DOHH2 (cell line): ENCODE measurements at regions not wholly inside any gene's neighbourhood (a gene's known extent, or its start where the extent isn't known, plus 50 kb on each side); places are given as distances from the start of the nearest gene placed in this dataset.

Experiments used
- CTCF ChIP-seq: fragments of 200-600 bp; sonication (generic); IDR thresholded peaks from one replicate; pipeline ENCODE4 v1.5.1; 2014; ENCODE audit warnings: antibody characterized with exemption, mild to moderate bottlenecking, low read depth, low read length; ENCODE audit not compliant: poor library complexity, severe bottlenecking
- EZH2phosphoT487 ChIP-seq: fragments of 200-600 bp; sonication (generic); IDR thresholded peaks from 2 replicates; pipeline ENCODE4 v1.6.1; 2017; ENCODE audit warnings: borderline replicate concordance, mild to moderate bottlenecking, antibody characterized with exemption, low read length, moderate library complexity, mixed read lengths

DNA sequence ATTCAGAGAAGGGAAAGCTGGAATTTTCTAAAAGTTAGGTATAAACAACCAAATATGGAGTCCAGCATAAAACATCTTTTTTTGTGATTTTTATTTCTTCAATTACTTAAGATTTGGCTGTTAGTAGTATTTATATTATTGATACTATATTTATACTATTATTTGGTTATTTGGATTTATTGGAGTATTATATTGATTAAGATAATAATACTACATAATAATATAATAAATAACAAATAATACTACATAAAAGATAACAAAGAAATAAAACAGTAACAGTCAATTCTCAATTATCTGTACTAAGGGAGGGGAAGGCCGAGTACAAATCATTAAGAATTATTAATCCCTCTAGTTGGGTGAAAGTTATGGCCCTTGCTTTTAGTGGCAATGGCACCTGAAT lies 66.0 kb upstream of the IRF2 start:
- no peak for TF ChIP-seq CTCF
- TF ChIP-seq EZH2phosphoT487: no peak
